GM12878 (cell line): ENCODE measurements at regions not wholly inside any gene's neighbourhood (a gene's known extent, or its start where the extent isn't known, plus 50 kb on each side); places are given as distances from the start of the nearest gene placed in this dataset.

Source experiments
- ATAC-seq: fragments of 200-7000 bp; cut with Tn5 transposase; 3 replicates; pipeline ENCODE4 v1.9.1; 2020; ENCODE audit warnings: mild to moderate bottlenecking, moderate library complexity
- BruUV-seq: library from RNA; stranded (reverse); fragments of 400-500 nt; replicated peaks from 2 replicates; lab custom pipeline; 2021; lab: Mats Ljungman, UMichigan
- CTCF ChIA-PET: fragments of 300-600 bp; sonication (Branson Sonifier 250); formaldehyde crosslinking; extraction: SDS; loops from one replicate; lab custom pipeline; 2021; ENCODE audit warnings: inconsistent platforms; lab: Yijun Ruan, JAX
- POLR2A ChIA-PET: fragments of 350-600 bp; formaldehyde crosslinking; extraction: SDS; loops from one replicate; lab custom pipeline; 2021; ENCODE audit warnings: inconsistent platforms; lab: Charles Lee
- RAD21 ChIA-PET: fragments of 300-600 bp; sonication (Branson Sonifier 250); formaldehyde crosslinking; loops from one replicate; lab custom pipeline; 2023; ENCODE audit warnings: antibody characterized with exemption; ENCODE audit not compliant: unreplicated experiment; lab: Charles Lee
- SMC1A ChIA-PET: fragments of 300-600 bp; sonication (Branson Sonifier 250); formaldehyde crosslinking; loops from one replicate; lab custom pipeline; 2023; ENCODE audit not compliant: unreplicated experiment, uncharacterized antibody; lab: Charles Lee
- DNase-seq: peaks from one replicate; pipeline ENCODE4 v3.0.0-alpha.2; 2011; ENCODE audit warnings: low read depth, low spot score
- FAIRE-seq: peaks from 3 replicates; lab custom pipeline; 2011; peaks lifted over from hg19 to GRCh38; lab: Jason Lieb, UNC
- H2AFZ ChIP-seq: 2 replicates; pipeline ENCODE4 v1.6.0; 2011; ENCODE audit warnings: low read depth, low read length, control low read depth; ENCODE audit not compliant: control insufficient read depth
- H3K27ac ChIP-seq: 2 replicates; pipeline ENCODE4 v1.5.1; 2011; ENCODE audit warnings: control low read depth; ENCODE audit not compliant: control insufficient read depth, insufficient read depth
- H3K27me3 ChIP-seq, 2 experiments: replicated peaks in 1 of 2; 2 replicates each; pipeline versions ENCODE4 v1.6.0 to v1.6.1; 2011; ENCODE audit warnings: low read length in 1 of 2; ENCODE audit not compliant: control insufficient read depth in 2 of 2, insufficient read depth in 2 of 2
- H3K36me3 ChIP-seq, 2 experiments: 2 replicates each; pipeline ENCODE4 v1.5.1; 2011; ENCODE audit warnings: low read length in 1 of 2; ENCODE audit not compliant: control insufficient read depth in 2 of 2, insufficient read depth in 2 of 2
- H3K4me1 ChIP-seq: 2 replicates; pipeline ENCODE4 v1.6.1; 2011; ENCODE audit warnings: mild to moderate bottlenecking, low read length, moderate library complexity, mixed read lengths; ENCODE audit not compliant: control insufficient read depth, insufficient read depth
- H3K4me2 ChIP-seq: 2 replicates; pipeline ENCODE4 v1.6.0; 2011; ENCODE audit warnings: control low read depth; ENCODE audit not compliant: control insufficient read depth, insufficient read depth
- H3K4me3 ChIP-seq: fragments of 200-600 bp; sonication (generic); 2 replicates; pipeline ENCODE4 v1.5.1; 2016
- H3K79me2 ChIP-seq: 2 replicates; pipeline ENCODE4 v1.6.0; 2011; ENCODE audit warnings: low read length; ENCODE audit not compliant: control insufficient read depth, insufficient read depth
- H3K9ac ChIP-seq: 2 replicates; pipeline ENCODE4 v1.8.0; 2011; ENCODE audit warnings: low read length, control low read depth, mixed read lengths; ENCODE audit not compliant: control insufficient read depth, insufficient read depth
- H3K9me3 ChIP-seq: replicated peaks from 3 replicates; pipeline ENCODE4 v1.5.1; 2011; ENCODE audit warnings: mild to moderate bottlenecking, low read length; ENCODE audit not compliant: control insufficient read depth, insufficient read depth
- H4K20me1 ChIP-seq: 2 replicates; pipeline ENCODE4 v1.6.0; 2011; ENCODE audit not compliant: control insufficient read depth, insufficient read depth
- CBX3 ChIP-seq: fragments of 200-600 bp; sonication (generic); IDR thresholded peaks from 2 replicates; pipeline ENCODE4 v1.6.1; 2016; ENCODE audit warnings: low read depth, borderline replicate concordance
- HDAC2 ChIP-seq: fragments of 200-600 bp; sonication (generic); IDR thresholded peaks from 2 replicates; pipeline ENCODE4 v1.6.1; 2017
- HDGF ChIP-seq: fragments of 450-650 bp; IDR thresholded peaks from 2 replicates; pipeline ENCODE4 v1.6.1; 2016; ENCODE audit warnings: antibody characterized with exemption
- IKZF2 ChIP-seq, 2 experiments: fragments of 450-650 bp; IDR thresholded peaks; 2 replicates each; pipeline ENCODE4 v1.6.1; 2017; ENCODE audit warnings: mild to moderate bottlenecking in 2 of 2, moderate library complexity in 2 of 2
- MEF2B ChIP-seq: fragments of 450-650 bp; IDR thresholded peaks from 2 replicates; pipeline ENCODE4 v1.6.1; 2018; ENCODE audit warnings: mild to moderate bottlenecking, moderate library complexity; ENCODE audit not compliant: partially characterized antibody, poor library complexity, severe bottlenecking
- NR2F1 ChIP-seq: fragments of 450-650 bp; conservative IDR thresholded peaks from 2 replicates; pipeline ENCODE4 v1.6.1; 2017; ENCODE audit warnings: mild to moderate bottlenecking
- POLR2A ChIP-seq: IDR thresholded peaks from 2 replicates; pipeline ENCODE4 v1.6.1; 2011; ENCODE audit warnings: low read depth, mild to moderate bottlenecking, low read length
- SREBF2 ChIP-seq: IDR thresholded peaks from 2 replicates; pipeline ENCODE4 v1.6.1; 2012; ENCODE audit warnings: mild to moderate bottlenecking, low read length
- YBX1 ChIP-seq: fragments of 450-650 bp; IDR thresholded peaks from 2 replicates; pipeline ENCODE4 v1.6.1; 2016; ENCODE audit warnings: antibody characterized with exemption
- WGBS: methylation state at CpG from one replicate; pipeline ENCODE4 v1.1.6; 2016; ENCODE audit warnings: low lambda C conversion rate; ENCODE audit not compliant: insufficient replicate concordance, insufficient coverage; ENCODE audit errors: missing lambda C conversion rate; 5-methylcytosine and 5-hydroxymethylcytosine counted together
- in situ Hi-C: fragments of 300-500 bp; cut with MboI; formaldehyde crosslinking; loops from 9 replicates; pipeline ENCODE4 v1.14.3; 2018; ENCODE audit warnings: mixed read lengths
- intact Hi-C: fragments of 100-400 bp; cut with micrococcal nuclease; formaldehyde crosslinking; loops from one replicate; pipeline ENCODE4 v1.14.2; 2022; ENCODE audit not compliant: unreplicated experiment
- TF ChIP-seq, protein P1 (sequence below): IDR thresholded peaks from 2 replicates; pipeline ENCODE4 v1.6.1; 2011; ENCODE audit warnings: mild to moderate bottlenecking, low read depth, low read length, moderate library complexity; ENCODE audit not compliant: insufficient replicate concordance

DNA sequence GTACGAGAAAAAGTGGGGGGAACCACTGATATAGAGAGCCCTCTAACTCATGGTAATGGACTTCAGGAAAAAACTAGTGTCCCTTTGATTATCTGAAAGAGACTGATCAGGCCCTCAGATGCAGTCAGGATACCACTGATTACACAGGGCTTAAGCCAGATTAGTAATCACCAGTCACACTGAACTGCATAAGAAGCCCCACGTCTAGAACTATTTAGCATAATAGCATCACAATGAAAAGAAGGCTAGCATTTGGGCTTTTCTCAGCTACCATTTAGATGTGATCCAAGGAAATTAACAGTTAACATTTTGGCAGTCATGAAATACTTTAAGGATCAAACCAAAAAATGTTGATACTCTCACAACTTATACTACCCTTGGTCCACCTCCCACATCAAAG is 813.1 kb upstream of the POU3F3 start:
- ATAC-seq (no peak), FAIRE-seq (no peak), DNase-seq (no peak)
- intact Hi-C loops: no loop called here
- H3K9ac ChIP-seq: no peak overlapping the region
- no peak overlapping the region for H3K4me2 ChIP-seq
- ChIA-PET POLR2A (no interaction called here), SMC1A (no interaction called here), RAD21 (no interaction called here), CTCF (interaction anchor here (0.6 kb wide), 1 partner anchor 20 kb away, joined by 4 read pairs; no protein-coding TSS in a partner anchor)
- H3K9me3 ChIP-seq: no peaks in the 10 kb centered on the region
- H3K79me2 ChIP-seq: no peaks in the 10 kb centered on the region
- in situ Hi-C loops: loop anchor here (25.0 kb wide), 1 partner anchor 822 kb away; the partner anchor contains the start of gene POU3F3
- no peaks in the 10 kb centered on the region for H3K27me3 ChIP-seq
- H3K27ac ChIP-seq: no peak overlapping the region
- 3% methylated on average over 2 of the region's 2 CpGs for WGBS
- no peaks in the 10 kb centered on the region for H3K4me1 ChIP-seq
- H3K36me3 ChIP-seq: no peaks in the 10 kb centered on the region
- no TSS peak for BruUV-seq
- TF ChIP-seq YBX1 (no peak), IKZF2 (IDR thresholded peaks at IDR 0.05) (no peak)
- H3K4me3 ChIP-seq: no peak overlapping the region
- no peaks in the 10 kb centered on the region for H4K20me1 ChIP-seq
- no peak overlapping the region for H2AFZ ChIP-seq

DNA sequence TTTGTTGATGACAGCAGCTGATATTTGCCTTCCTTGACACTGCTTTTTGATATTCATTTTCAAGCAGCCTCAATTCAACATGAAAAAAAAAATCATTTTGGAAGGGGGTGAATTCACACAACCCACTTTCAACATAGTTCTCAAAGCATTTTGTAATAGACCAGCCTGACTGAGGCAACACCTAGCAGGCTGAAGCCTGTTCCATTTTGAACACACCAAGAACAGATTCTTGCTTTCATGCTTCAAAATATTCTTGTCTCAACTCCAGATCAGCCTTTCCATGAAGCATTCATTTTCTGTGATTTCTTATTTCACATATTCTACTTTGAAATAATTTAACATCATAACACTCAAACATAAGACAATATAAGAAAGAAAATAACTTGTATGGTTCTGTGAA is 812.6 kb upstream of the POU3F3 start:
- ChIA-PET CTCF (no interaction called here), POLR2A (no interaction called here), SMC1A (no interaction called here), RAD21 (no interaction called here)
- no peak overlapping the region for H3K27ac ChIP-seq
- in situ Hi-C loops (loop anchor here (25.0 kb wide), 1 partner anchor 821 kb away; the partner anchor contains the start of gene POU3F3), intact Hi-C loops (no loop called here)
- TF ChIP-seq MEF2B: no peak
- no peak for TF ChIP-seq HDGF
- TF ChIP-seq HDAC2: no peak
- no peak for TF ChIP-seq POLR2A
- TF ChIP-seq, protein P1, sequence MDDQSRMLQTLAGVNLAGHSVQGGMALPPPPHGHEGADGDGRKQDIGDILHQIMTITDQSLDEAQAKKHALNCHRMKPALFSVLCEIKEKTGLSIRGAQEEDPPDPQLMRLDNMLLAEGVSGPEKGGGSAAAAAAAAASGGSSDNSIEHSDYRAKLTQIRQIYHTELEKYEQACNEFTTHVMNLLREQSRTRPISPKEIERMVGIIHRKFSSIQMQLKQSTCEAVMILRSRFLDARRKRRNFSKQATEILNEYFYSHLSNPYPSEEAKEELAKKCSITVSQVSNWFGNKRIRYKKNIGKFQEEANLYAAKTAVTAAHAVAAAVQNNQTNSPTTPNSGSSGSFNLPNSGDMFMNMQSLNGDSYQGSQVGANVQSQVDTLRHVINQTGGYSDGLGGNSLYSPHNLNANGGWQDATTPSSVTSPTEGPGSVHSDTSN: no peak
- TF ChIP-seq CBX3: no peak
- TF ChIP-seq YBX1: no peak
- TF ChIP-seq NR2F1: no peak
- TF ChIP-seq SREBF2: no peak
- H3K4me2 ChIP-seq: no peak overlapping the region
- H3K4me3 ChIP-seq: no peak overlapping the region
- no peaks in the 10 kb centered on the region for H4K20me1 ChIP-seq
- H2AFZ ChIP-seq: no peak overlapping the region
- H3K4me1 ChIP-seq: no peaks in the 10 kb centered on the region
- no peak overlapping the region for H3K9ac ChIP-seq
- H3K36me3 ChIP-seq: no peaks in the 10 kb centered on the region
- H3K9me3 ChIP-seq: no peaks in the 10 kb centered on the region
- ATAC-seq (no peak), DNase-seq (no peak), FAIRE-seq (no peak)
- no peaks in the 10 kb centered on the region for H3K27me3 ChIP-seq
- H3K79me2 ChIP-seq: no peaks in the 10 kb centered on the region
- no TSS peak for BruUV-seq
